CD4-positive, alpha-beta T cell treated with Interleukin-10 for 1 hour (primary cell): ENCODE measurements at regions not wholly inside any gene's neighbourhood (a gene's known extent, or its start where the extent isn't known, plus 50 kb on each side); places are given as distances from the start of the nearest gene placed in this dataset.

Experiments used
- DNase-seq: peaks from one replicate; pipeline ENCODE4 v3.0.0-alpha.2; 2020

DNA sequence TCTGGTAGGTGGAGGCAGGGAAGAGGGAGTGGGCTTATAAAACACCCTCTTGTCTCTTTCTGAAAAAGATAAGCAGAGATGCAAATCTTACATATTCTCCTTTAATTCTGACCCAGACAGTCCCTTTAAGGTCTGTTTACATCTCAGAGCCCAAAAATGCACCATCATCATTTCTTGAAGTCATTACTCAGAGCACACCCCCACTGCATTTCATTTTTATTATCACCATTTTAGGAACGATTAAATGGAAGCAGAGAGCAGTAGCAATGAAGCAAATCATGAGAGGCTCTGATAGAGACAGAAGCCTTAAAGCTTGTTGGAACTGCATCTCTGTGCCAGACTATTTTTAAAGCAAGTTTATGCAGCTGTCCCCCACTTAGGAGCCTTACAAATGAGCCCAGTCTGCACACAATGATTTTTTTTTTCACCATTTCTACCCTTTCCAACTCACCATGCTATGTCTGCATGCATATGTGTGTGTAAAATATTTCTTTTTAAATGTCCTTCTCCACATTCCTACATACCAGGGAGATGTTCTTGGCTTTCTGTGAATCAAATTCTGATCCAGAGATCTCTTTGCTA is 311.0 kb downstream of the GRIN2B start:
- DNase-seq: no peak

GRCh38 chr12:13668880-13669279 is 312.5 kb downstream of the GRIN2B start:
- DNase-seq: no peak

GRCh38 chr12:13666806-13667205 is 314.6 kb downstream of the GRIN2B start:
- no peak for DNase-seq

DNA sequence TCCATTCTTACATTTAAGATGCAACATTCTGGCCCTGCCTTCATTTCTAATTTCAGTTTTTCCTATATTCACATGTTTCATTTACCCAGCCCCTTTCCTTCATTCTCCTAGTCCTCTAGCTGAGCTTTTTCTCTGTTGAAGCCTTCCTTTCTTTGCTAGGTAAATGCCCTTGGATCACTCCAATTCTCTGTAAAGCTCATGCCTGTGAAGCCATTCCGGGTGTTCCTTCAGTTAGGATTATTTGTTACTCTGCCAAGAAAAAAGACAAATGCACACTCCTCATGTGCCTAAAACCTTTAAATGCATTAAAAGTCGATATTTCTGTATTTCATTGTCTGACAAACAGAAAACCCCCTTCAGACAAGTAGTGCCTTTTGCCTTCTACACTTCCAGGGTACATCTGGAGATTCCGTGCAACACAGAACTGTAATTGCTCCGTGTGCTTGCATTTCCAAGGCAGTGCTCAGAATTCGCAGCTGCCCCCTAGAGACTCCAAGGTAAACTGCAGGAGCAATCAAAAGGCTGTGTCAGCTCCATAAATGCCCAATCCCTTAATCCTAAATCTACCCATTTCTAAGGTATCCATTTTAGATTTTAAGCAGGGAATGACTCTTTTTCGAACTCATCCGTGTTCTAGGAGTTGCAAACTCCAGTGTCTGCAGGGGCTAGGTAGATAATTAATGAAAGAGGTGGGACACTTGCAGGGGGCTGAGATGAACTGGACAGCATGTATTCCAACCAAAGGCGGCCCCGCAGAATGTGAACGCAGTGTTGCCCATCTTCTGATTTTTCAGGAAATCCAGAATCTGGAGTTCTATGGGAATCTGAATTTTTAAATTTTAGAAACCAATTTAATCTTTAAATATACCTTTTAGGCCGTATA is 320.2 kb downstream of the GRIN2B start:
- peak; percentile 16 for DNase-seq

DNA sequence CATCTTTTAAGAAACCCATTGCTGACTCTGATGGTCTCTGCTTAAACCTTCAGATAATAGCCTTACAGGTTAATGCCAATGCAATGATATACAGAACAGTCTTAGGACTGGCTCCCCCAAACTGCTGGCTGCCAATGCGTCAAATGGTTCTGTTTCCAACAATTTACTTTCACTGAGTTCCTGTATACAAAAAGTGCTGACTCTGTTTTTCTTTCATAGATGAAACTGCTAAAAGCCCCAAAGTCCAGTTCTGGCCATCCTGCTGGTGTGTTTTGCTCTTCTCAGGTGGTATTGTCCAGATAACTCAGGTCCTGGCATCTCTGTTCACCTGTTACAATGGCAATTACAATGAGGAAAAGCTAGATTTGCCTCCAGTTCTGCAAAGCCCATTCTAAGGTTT is 326.9 kb downstream of the GRIN2B start:
- no peak for DNase-seq

- no peak for DNase-seq
These were observed 329.3 kb downstream of the GRIN2B start for GRCh38 chr12:13652105-13652504.

GRCh38 chr12:13635709-13636108 is 345.7 kb downstream of the GRIN2B start:
- DNase-seq: no peak

DNA sequence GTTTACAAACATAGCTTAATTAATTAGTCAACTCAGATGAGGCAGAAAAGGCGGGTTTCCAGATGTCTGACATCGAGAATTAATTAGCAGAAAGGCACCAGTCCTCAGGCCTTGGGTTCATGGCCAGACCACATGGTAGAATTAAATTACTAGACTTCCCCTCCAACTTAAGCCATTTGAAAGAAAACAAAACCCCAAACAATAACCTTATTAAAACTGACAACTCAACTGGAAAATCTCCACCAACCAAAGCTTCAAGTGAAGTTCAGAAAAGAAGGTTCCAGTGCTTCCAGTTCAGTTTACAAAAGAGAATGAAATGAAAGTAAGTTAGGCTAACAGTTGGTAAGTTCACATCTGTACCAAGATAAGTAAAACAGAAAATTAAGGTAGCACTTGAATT is 349.5 kb downstream of the GRIN2B start:
- no peak for DNase-seq

- DNase-seq: no peak
These were observed 351.0 kb downstream of the GRIN2B start for GRCh38 chr12:13630354-13630753.

DNA sequence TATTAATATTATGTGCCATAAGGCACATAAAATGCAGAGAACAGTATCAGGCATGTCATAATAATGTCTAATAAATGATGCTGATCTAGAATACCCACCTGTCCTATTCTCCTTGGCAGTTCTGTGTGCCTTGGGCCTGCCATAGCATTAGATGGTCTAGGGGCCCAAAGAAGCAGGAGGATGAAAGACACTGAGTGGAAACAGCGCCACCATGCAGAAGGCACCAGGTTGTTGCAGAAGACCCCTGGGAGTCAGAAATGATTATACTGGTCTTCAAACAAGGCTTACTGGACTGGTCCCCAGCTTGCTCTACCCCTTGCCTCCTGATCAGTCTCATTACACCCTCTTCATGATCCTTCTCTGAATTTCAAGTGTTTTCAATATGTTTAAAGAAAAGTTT is 353.3 kb downstream of the GRIN2B start:
- DNase-seq: no peak

- no peak for DNase-seq
These were observed 353.9 kb downstream of the GRIN2B start for GRCh38 chr12:13627536-13627935.

- no peak for DNase-seq
These were observed 368.1 kb downstream of the GRIN2B start for GRCh38 chr12:13613297-13613696.

DNA sequence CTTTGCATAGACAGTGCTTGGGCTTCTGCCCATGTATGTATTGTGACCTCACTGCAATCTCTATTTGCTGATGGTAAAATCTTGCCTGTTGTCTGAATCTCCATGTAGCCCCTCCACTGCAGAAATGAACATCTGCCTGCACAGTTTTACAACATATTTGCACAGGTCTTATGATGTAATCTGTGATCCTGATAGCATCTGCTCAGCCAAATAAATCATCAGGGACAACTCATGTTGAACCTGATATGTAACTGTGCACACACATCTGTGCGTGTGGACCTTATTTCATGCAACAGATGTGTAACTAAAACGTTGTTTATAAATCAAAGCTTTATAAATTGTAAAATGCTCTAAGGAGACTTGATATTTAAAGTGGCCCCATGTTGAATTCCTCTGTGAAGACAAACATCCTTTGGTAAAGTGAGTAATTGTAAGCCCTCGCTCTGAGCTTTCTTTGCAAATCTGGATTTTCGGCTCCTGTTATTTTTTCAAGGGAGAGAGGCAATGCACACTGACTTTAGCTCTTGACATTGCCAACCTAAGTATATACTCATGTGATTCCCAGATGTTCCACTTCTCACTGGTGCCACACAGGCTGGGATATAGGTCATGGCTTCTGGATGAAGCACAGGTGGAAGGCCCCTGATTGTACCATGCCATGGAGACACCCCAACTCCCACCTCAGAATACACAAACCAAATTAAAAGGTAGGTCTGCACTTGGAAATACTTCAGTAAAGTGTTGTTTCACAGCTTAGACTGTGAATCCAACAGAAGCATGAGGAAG is 371.3 kb downstream of the GRIN2B start:
- DNase-seq: no peak

- DNase-seq: no peak
These were observed 375.1 kb downstream of the GRIN2B start for GRCh38 chr12:13606290-13606689.

GRCh38 chr12:13603953-13604352 is 377.4 kb downstream of the GRIN2B start:
- no peak for DNase-seq

GRCh38 chr12:13602172-13602571 is 379.2 kb downstream of the GRIN2B start:
- no peak for DNase-seq

DNA sequence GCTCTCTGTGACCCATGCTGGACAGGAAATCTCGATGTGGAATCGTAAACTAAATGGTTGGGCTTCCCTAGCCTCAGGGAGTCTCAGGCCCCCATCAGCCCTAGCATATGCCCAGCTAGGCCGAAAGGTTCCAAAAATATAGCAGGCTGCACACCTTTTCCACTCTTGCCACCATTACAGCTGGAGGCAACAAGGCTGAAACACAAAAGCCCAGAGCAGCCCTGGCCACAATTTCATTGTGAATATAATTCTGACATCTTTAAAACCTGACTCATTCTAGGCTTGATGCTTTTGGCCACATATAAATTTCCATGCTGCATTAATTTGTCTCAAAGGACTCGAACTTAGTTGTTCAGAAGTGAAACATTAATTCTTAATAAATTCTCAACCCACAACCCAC is 382.2 kb downstream of the GRIN2B start:
- no peak for DNase-seq

- DNase-seq: no peak
These were observed 383.6 kb downstream of the GRIN2B start for GRCh38 chr12:13597837-13598236.

GRCh38 chr12:13597166-13597565 is 384.2 kb downstream of the GRIN2B start:
- no peak for DNase-seq

DNA sequence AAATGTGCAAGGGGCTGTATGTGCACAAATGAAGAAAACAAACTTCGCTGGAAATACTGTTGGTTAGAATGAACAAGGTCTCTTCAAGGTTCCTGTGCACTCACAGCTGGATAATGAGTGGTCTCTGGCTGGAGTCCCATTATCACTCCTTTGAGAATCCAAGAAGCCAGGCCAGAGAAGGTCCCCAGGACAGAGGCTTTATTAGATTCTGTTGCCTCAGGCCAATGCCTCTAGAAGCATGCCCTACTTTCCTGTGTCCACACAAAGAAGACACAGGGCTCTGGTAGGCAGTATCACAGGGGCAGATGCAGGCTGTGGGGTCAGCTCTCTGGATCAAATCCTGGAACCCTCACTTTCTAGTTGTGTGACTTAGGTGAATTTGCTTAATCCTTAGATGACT is 384.7 kb downstream of the GRIN2B start:
- DNase-seq: no peak

- DNase-seq: no peak
These were observed 385.6 kb downstream of the GRIN2B start for GRCh38 chr12:13595536-13596443.

DNA sequence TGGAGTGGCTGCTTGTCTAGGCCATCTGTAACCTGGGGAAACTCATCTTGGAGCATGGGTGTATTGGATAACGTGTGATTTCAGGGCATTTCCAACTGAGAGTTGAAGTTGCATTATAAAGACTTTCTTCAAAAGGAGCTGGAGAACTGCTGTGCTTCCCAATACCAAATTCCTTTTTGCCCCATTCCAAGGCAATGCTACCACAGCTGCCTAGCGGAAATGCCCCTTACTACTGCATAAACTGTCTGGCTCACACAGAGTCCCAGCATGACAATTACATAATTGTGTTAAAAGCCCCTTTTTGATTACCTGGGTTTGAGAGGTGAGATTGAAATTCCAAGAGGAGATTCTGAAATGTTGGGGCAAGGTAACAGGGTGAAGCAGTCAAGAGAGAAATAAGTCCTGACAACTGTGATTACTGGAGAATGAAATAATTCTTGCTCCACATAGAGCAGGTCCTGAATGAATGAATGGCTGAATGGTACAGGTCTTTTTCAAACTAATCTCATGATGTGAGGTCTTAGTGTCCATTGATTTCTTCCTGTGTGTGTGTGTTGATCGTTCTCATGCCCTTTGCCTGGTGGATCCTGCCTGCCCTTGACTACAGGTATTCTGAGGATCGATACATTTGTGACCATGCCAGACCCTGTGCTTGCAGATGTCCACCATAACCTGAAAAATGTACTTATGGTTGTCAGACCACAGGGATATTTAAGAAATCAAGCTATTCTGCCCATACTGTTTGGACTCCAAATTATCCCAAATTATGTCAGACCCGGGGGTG is 386.5 kb downstream of the GRIN2B start:
- no peak for DNase-seq
